ENCODE measurements at regions not wholly inside any gene's neighbourhood (a gene's known extent, or its start where the extent isn't known, plus 50 kb on each side); places are given as distances from the start of the nearest gene placed in this dataset.

GRCh38 chr10:78551184-78552005, 517.4 kb upstream of the ZMIZ1 start:
- Histone ChIP-seq H3K9me3 (ENCODE audit: control insufficient read depth in 3 of 3, low read length in 3 of 3) (no peaks in the 10 kb centered on the region), H3K27ac (ENCODE audit: low read depth, low read length) (no peak overlapping the region), H3K36me3 (ENCODE audit: control insufficient read depth in 3 of 3, insufficient read depth in 3 of 3, low read length in 3 of 3) (no peaks in the 10 kb centered on the region), H3K9ac (ENCODE audit: low read depth in 1 of 3, low read length in 3 of 3) (no peak overlapping the region), H3K4me3 (ENCODE audit: low read length in 3 of 3) (no peak overlapping the region), H3K27me3 (ENCODE audit: control insufficient read depth in 3 of 3, insufficient read depth in 3 of 3, low read length in 3 of 3) (no peaks in the 10 kb centered on the region), H3K4me1 (ENCODE audit: control insufficient read depth in 3 of 3, insufficient read depth in 3 of 3, low read length in 3 of 3) (peaks cover 11 to 12% (median 11%) of the 10 kb centered on the region in 3 donors)

GRCh38 chr10:78552261-78552811, 516.4 kb upstream of the ZMIZ1 start:
- peak overlapping the region; percentile 14 for H3K27ac ChIP-seq (ENCODE audit: low read depth, low read length)
- H3K4me3 ChIP-seq (ENCODE audit: low read length in 3 of 3), result no peak overlapping the region
- peaks cover 11 to 12% (median 11%) of the 10 kb centered on the region in 3 donors for H3K4me1 ChIP-seq (ENCODE audit: control insufficient read depth in 3 of 3, insufficient read depth in 3 of 3, low read length in 3 of 3)
- H3K9ac ChIP-seq (ENCODE audit: low read depth in 1 of 3, low read length in 3 of 3), result no peak overlapping the region
- H3K9me3 ChIP-seq (ENCODE audit: control insufficient read depth in 3 of 3, low read length in 3 of 3), result no peaks in the 10 kb centered on the region
- H3K36me3 ChIP-seq (ENCODE audit: control insufficient read depth in 3 of 3, insufficient read depth in 3 of 3, low read length in 3 of 3), result no peaks in the 10 kb centered on the region
- no peaks in the 10 kb centered on the region for H3K27me3 ChIP-seq (ENCODE audit: control insufficient read depth in 3 of 3, insufficient read depth in 3 of 3, low read length in 3 of 3)

- Histone ChIP-seq H3K36me3 (ENCODE audit: control insufficient read depth in 3 of 3, insufficient read depth in 3 of 3, low read length in 3 of 3) (no peaks in the 10 kb centered on the region), H3K9ac (ENCODE audit: low read depth in 1 of 3, low read length in 3 of 3) (no peak overlapping the region), H3K27ac (ENCODE audit: low read depth, low read length) (no peak overlapping the region), H3K9me3 (ENCODE audit: control insufficient read depth in 3 of 3, low read length in 3 of 3) (no peaks in the 10 kb centered on the region), H3K27me3 (ENCODE audit: control insufficient read depth in 3 of 3, insufficient read depth in 3 of 3, low read length in 3 of 3) (no peaks in the 10 kb centered on the region), H3K4me3 (ENCODE audit: low read length in 3 of 3) (no peak overlapping the region), H3K4me1 (ENCODE audit: control insufficient read depth in 3 of 3, insufficient read depth in 3 of 3, low read length in 3 of 3) (peaks cover 11 to 16% (median 12%) of the 10 kb centered on the region in 3 donors)
These were observed 515.0 kb upstream of the ZMIZ1 start for GRCh38 chr10:78553792-78554191.

- Histone ChIP-seq H3K4me1 (ENCODE audit: control insufficient read depth in 3 of 3, insufficient read depth in 3 of 3, low read length in 3 of 3) (peaks cover 17 to 26% (median 22%) of the 10 kb centered on the region in 3 donors), H3K36me3 (ENCODE audit: control insufficient read depth in 3 of 3, insufficient read depth in 3 of 3, low read length in 3 of 3) (no peaks in the 10 kb centered on the region), H3K4me3 (ENCODE audit: low read length in 3 of 3) (no peak overlapping the region), H3K9ac (ENCODE audit: low read depth in 1 of 3, low read length in 3 of 3) (no peak overlapping the region), H3K27ac (ENCODE audit: low read depth, low read length) (no peak overlapping the region), H3K9me3 (ENCODE audit: control insufficient read depth in 3 of 3, low read length in 3 of 3) (no peaks in the 10 kb centered on the region), H3K27me3 (ENCODE audit: control insufficient read depth in 3 of 3, insufficient read depth in 3 of 3, low read length in 3 of 3) (no peaks in the 10 kb centered on the region)
These were observed 513.6 kb upstream of the ZMIZ1 start for GRCh38 chr10:78555128-78555527.

GRCh38 chr10:78556705-78557432, 511.9 kb upstream of the ZMIZ1 start:
- H3K36me3 ChIP-seq (ENCODE audit: control insufficient read depth in 3 of 3, insufficient read depth in 3 of 3, low read length in 3 of 3), result no peaks in the 10 kb centered on the region
- no peak overlapping the region for H3K27ac ChIP-seq (ENCODE audit: low read depth, low read length)
- no peak overlapping the region for H3K9ac ChIP-seq (ENCODE audit: low read depth in 1 of 3, low read length in 3 of 3)
- no peaks in the 10 kb centered on the region for H3K27me3 ChIP-seq (ENCODE audit: control insufficient read depth in 3 of 3, insufficient read depth in 3 of 3, low read length in 3 of 3)
- H3K9me3 ChIP-seq (ENCODE audit: control insufficient read depth in 3 of 3, low read length in 3 of 3), result no peaks in the 10 kb centered on the region
- H3K4me3 ChIP-seq (ENCODE audit: low read length in 3 of 3), result no peak overlapping the region
- H3K4me1 ChIP-seq (ENCODE audit: control insufficient read depth in 3 of 3, insufficient read depth in 3 of 3, low read length in 3 of 3), result peaks cover 13 to 20% (median 19%) of the 10 kb centered on the region in 3 donors

- no peaks in the 10 kb centered on the region for H3K27me3 ChIP-seq (ENCODE audit: control insufficient read depth in 3 of 3, insufficient read depth in 3 of 3, low read length in 3 of 3)
- no peak overlapping the region for H3K4me3 ChIP-seq (ENCODE audit: low read length in 3 of 3)
- H3K9ac ChIP-seq (ENCODE audit: low read depth in 1 of 3, low read length in 3 of 3), result no peak overlapping the region
- no peaks in the 10 kb centered on the region for H3K36me3 ChIP-seq (ENCODE audit: control insufficient read depth in 3 of 3, insufficient read depth in 3 of 3, low read length in 3 of 3)
- peaks cover 10 to 19% (median 15%) of the 10 kb centered on the region in 3 donors for H3K4me1 ChIP-seq (ENCODE audit: control insufficient read depth in 3 of 3, insufficient read depth in 3 of 3, low read length in 3 of 3)
- H3K9me3 ChIP-seq (ENCODE audit: control insufficient read depth in 3 of 3, low read length in 3 of 3), result no peaks in the 10 kb centered on the region
- H3K27ac ChIP-seq (ENCODE audit: low read depth, low read length), result no peak overlapping the region
These were observed 511.3 kb upstream of the ZMIZ1 start for GRCh38 chr10:78557433-78557925.

- no peak overlapping the region for H3K27ac ChIP-seq (ENCODE audit: low read depth, low read length)
- H3K4me1 ChIP-seq (ENCODE audit: control insufficient read depth in 3 of 3, insufficient read depth in 3 of 3, low read length in 3 of 3), result peaks cover 6 to 15% (median 11%) of the 10 kb centered on the region in 3 donors
These were observed 509.0 kb upstream of the ZMIZ1 start for GRCh38 chr10:78559661-78560340.

GRCh38 chr10:78560341-78560688, 508.5 kb upstream of the ZMIZ1 start:
- H3K4me3 ChIP-seq (ENCODE audit: low read length in 3 of 3), result no peak overlapping the region
- no peaks in the 10 kb centered on the region for H3K27me3 ChIP-seq (ENCODE audit: control insufficient read depth in 3 of 3, insufficient read depth in 3 of 3, low read length in 3 of 3)
- no peak overlapping the region for H3K27ac ChIP-seq (ENCODE audit: low read depth, low read length)
- peaks cover 6 to 15% (median 11%) of the 10 kb centered on the region in 3 donors for H3K4me1 ChIP-seq (ENCODE audit: control insufficient read depth in 3 of 3, insufficient read depth in 3 of 3, low read length in 3 of 3)
- no peaks in the 10 kb centered on the region for H3K36me3 ChIP-seq (ENCODE audit: control insufficient read depth in 3 of 3, insufficient read depth in 3 of 3, low read length in 3 of 3)
- H3K9me3 ChIP-seq (ENCODE audit: control insufficient read depth in 3 of 3, low read length in 3 of 3), result no peaks in the 10 kb centered on the region
- no peak overlapping the region for H3K9ac ChIP-seq (ENCODE audit: low read depth in 1 of 3, low read length in 3 of 3)

More at GRCh38 chr10:78559661-78560340, 509.0 kb upstream of the ZMIZ1 start:
- H3K27me3 ChIP-seq (ENCODE audit: control insufficient read depth in 3 of 3, insufficient read depth in 3 of 3, low read length in 3 of 3), result no peaks in the 10 kb centered on the region
- H3K4me3 ChIP-seq (ENCODE audit: low read length in 3 of 3), result no peak overlapping the region
- no peaks in the 10 kb centered on the region for H3K9me3 ChIP-seq (ENCODE audit: control insufficient read depth in 3 of 3, low read length in 3 of 3)
- no peak overlapping the region for H3K9ac ChIP-seq (ENCODE audit: low read depth in 1 of 3, low read length in 3 of 3)
- no peaks in the 10 kb centered on the region for H3K36me3 ChIP-seq (ENCODE audit: control insufficient read depth in 3 of 3, insufficient read depth in 3 of 3, low read length in 3 of 3)

GRCh38 chr10:78563314-78563713, 505.5 kb upstream of the ZMIZ1 start:
- H3K4me1 ChIP-seq (ENCODE audit: control insufficient read depth in 3 of 3, insufficient read depth in 3 of 3, low read length in 3 of 3), result peaks cover 6 to 15% (median 11%) of the 10 kb centered on the region in 3 donors

More at GRCh38 chr10:78563314-78563713, 505.5 kb upstream of the ZMIZ1 start:
- no peak overlapping the region for H3K9ac ChIP-seq (ENCODE audit: low read depth in 1 of 3, low read length in 3 of 3)
- H3K27ac ChIP-seq (ENCODE audit: low read depth, low read length), result peak overlapping the region; percentile 45
- H3K4me3 ChIP-seq (ENCODE audit: low read length in 3 of 3), result no peak overlapping the region
- no peaks in the 10 kb centered on the region for H3K27me3 ChIP-seq (ENCODE audit: control insufficient read depth in 3 of 3, insufficient read depth in 3 of 3, low read length in 3 of 3)
- H3K36me3 ChIP-seq (ENCODE audit: control insufficient read depth in 3 of 3, insufficient read depth in 3 of 3, low read length in 3 of 3), result no peaks in the 10 kb centered on the region
- H3K9me3 ChIP-seq (ENCODE audit: control insufficient read depth in 3 of 3, low read length in 3 of 3), result no peaks in the 10 kb centered on the region
